OCI-LY7 (cell line): ENCODE measurements at regions not wholly inside any gene's neighbourhood (a gene's known extent, or its start where the extent isn't known, plus 50 kb on each side); places are given as distances from the start of the nearest gene placed in this dataset.

Experiments used
- EZH2phosphoT487 ChIP-seq: fragments of 200-600 bp; sonication (generic); IDR thresholded peaks from 2 replicates; pipeline ENCODE4 v1.6.1; 2018; ENCODE audit warnings: low read depth, borderline replicate concordance, mild to moderate bottlenecking, mixed run types, antibody characterized with exemption, low read length, moderate library complexity, mixed read lengths
- TF ChIP-seq, protein P1 (sequence below): fragments of 200-600 bp; sonication (generic); conservative IDR thresholded peaks from 2 replicates; pipeline ENCODE4 v1.5.1; 2014; ENCODE audit warnings: mild to moderate bottlenecking, antibody characterized with exemption, low read length, moderate library complexity, mixed read lengths

DNA sequence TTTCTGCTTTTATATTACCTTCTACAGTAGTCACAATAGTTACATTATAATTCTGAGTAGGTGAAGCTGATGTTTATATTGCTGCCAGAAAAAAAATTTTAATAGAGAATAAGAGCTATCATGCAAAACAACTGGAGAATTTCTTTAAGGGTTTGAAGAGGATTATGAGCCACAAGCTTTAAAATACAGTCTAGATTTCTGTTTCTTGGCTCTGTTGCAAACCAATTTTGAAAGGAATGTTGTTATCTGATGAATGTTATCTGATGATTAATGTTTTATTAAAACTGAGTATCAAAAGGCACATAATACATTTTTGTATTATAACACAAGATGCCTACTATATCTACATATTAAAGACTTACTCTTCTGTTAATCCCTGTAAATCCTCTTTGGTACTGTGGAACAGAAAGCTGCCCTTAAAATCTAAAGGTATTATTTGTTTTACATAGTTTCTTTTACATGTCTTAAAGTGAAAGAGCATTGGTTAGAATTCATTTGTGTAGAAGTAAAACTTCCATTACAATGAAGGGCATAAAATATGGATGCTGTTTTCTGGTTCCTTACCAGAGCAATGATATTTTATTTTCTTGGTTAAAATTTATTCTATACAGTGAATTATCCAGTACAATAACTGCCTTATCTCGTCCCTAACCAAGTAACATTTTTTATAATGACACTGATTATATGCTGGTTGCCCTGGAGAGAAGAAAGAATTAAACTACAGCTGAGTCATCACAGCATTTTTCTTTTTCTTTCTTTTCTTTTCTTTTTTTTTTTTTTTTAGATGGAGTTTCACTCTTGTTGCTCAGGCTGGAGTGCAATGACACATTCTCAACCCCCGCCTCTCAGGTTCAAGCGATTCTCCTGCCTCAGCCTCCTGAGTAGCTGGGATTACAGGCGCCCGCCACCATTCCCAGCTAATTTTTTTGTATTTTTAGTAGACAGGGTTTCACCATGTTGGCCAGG is 205.7 kb downstream of the TANC2 start:
- TF ChIP-seq, protein P1, sequence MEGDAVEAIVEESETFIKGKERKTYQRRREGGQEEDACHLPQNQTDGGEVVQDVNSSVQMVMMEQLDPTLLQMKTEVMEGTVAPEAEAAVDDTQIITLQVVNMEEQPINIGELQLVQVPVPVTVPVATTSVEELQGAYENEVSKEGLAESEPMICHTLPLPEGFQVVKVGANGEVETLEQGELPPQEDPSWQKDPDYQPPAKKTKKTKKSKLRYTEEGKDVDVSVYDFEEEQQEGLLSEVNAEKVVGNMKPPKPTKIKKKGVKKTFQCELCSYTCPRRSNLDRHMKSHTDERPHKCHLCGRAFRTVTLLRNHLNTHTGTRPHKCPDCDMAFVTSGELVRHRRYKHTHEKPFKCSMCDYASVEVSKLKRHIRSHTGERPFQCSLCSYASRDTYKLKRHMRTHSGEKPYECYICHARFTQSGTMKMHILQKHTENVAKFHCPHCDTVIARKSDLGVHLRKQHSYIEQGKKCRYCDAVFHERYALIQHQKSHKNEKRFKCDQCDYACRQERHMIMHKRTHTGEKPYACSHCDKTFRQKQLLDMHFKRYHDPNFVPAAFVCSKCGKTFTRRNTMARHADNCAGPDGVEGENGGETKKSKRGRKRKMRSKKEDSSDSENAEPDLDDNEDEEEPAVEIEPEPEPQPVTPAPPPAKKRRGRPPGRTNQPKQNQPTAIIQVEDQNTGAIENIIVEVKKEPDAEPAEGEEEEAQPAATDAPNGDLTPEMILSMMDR: no peak
- no peak for TF ChIP-seq EZH2phosphoT487
